Naive thymus-derived CD4-positive, alpha-beta T cell (primary cell): ENCODE measurements at regions not wholly inside any gene's neighbourhood (a gene's known extent, or its start where the extent isn't known, plus 50 kb on each side); places are given as distances from the start of the nearest gene placed in this dataset.

Experiments used
- ATAC-seq: fragments of 150-1000 bp; cut with Tn5 transposase; 2 replicates; pipeline ENCODE4 v1.10.0; 2021; ENCODE audit warnings: mild to moderate bottlenecking, moderate library complexity
- CTCF ChIA-PET: fragments of 350-600 bp; sonication (Branson Sonifier 250); formaldehyde crosslinking; loops from one replicate; lab custom pipeline; 2021; ENCODE audit warnings: antibody characterized with exemption; lab: Charles Lee
- POLR2A ChIA-PET: fragments of 350-600 bp; sonication (Branson Sonifier 250); formaldehyde crosslinking; loops from one replicate; lab custom pipeline; 2021; ENCODE audit warnings: antibody characterized with exemption, inconsistent platforms; lab: Charles Lee
- DNase-seq, 9 donors: peaks; one replicate each; pipeline versions ENCODE4 v3.0.0 to v3.0.0-alpha.2; 2020 to 2022; ENCODE audit warnings: mixed read lengths in 1 of 9
- H3K27ac ChIP-seq: one replicate; pipeline ENCODE4 v1.7.0; 2013; ENCODE audit warnings: mild to moderate bottlenecking, low read depth, low read length, moderate library complexity
- H3K27me3 ChIP-seq, 2 donors: one replicate each; pipeline ENCODE4 v1.7.0; 2013; ENCODE audit warnings: low read length in 2 of 2, mild to moderate bottlenecking in 2 of 2, moderate library complexity in 2 of 2; ENCODE audit not compliant: control insufficient read depth in 2 of 2, insufficient read depth in 2 of 2
- H3K36me3 ChIP-seq, 3 experiments: 1 replicate in 2 of 3; 2 replicates in 1 of 3; pipeline ENCODE4 v1.7.0; 2013; ENCODE audit warnings: low read length in 3 of 3, mild to moderate bottlenecking in 3 of 3, moderate library complexity in 1 of 3; ENCODE audit not compliant: insufficient read depth in 3 of 3, control insufficient read depth in 2 of 3
- H3K4me1 ChIP-seq, 2 donors: one replicate each; pipeline ENCODE4 v1.7.0; 2013; ENCODE audit warnings: low read length in 2 of 2, mild to moderate bottlenecking in 2 of 2, moderate library complexity in 1 of 2; ENCODE audit not compliant: control insufficient read depth in 2 of 2, insufficient read depth in 2 of 2
- H3K4me3 ChIP-seq: 2 replicates; pipeline ENCODE4 v1.7.0; 2013; ENCODE audit warnings: mild to moderate bottlenecking, low read length
- H3K9me3 ChIP-seq, 3 experiments: 1 replicate in 2 of 3; 2 replicates in 1 of 3; pipeline ENCODE4 v1.7.0; 2013; ENCODE audit warnings: low read length in 3 of 3; ENCODE audit not compliant: control insufficient read depth in 2 of 3
- H3K27ac Mint-ChIP-seq, 9 donors: one replicate each; pipeline ENCODE4 v1.8.0; 2020 to 2022; ENCODE audit warnings: mixed read lengths in 9 of 9, mild to moderate bottlenecking in 8 of 9, moderate library complexity in 5 of 9, inconsistent platforms in 2 of 9
- H3K27me3 Mint-ChIP-seq, 5 donors: one replicate each; pipeline ENCODE4 v1.8.0; 2021 to 2022; ENCODE audit warnings: mixed read lengths in 5 of 5, mild to moderate bottlenecking in 1 of 5
- H3K36me3 Mint-ChIP-seq, 5 donors: one replicate each; pipeline ENCODE4 v1.8.0; 2020 to 2022; ENCODE audit warnings: mixed read lengths in 5 of 5, mild to moderate bottlenecking in 3 of 5, inconsistent platforms in 1 of 5
- H3K4me1 Mint-ChIP-seq, 7 donors: one replicate each; pipeline ENCODE4 v1.8.0; 2020 to 2022; ENCODE audit warnings: mixed read lengths in 7 of 7, mild to moderate bottlenecking in 3 of 7, inconsistent platforms in 1 of 7
- H3K4me3 Mint-ChIP-seq, 10 donors: one replicate each; pipeline ENCODE4 v1.8.0; 2020 to 2022; ENCODE audit warnings: mild to moderate bottlenecking in 10 of 10, mixed read lengths in 10 of 10, moderate library complexity in 6 of 10, inconsistent platforms in 2 of 10
- H3K9me3 Mint-ChIP-seq, 11 donors: one replicate each; pipeline ENCODE4 v1.8.0; 2020 to 2022; ENCODE audit warnings: mixed read lengths in 11 of 11, mild to moderate bottlenecking in 4 of 11, inconsistent platforms in 1 of 11, moderate library complexity in 1 of 11
- intact Hi-C, 2 donors: fragments of 100-400 bp; cut with micrococcal nuclease; formaldehyde crosslinking; loops; one replicate each; pipeline ENCODE4 v1.15.1; 2023

- Histone ChIP-seq H3K4me3 (no peak overlapping the region), H3K27ac (no peak overlapping the region), H3K9me3 (no peaks in the 10 kb centered on the region), H3K4me1 (no peaks in the 10 kb centered on the region), H3K36me3 (peaks cover 0 to 32% (median 0%) of the 10 kb centered on the region in 3 experiments), H3K27me3 (no peaks in the 10 kb centered on the region)
- intact Hi-C loops = no loop called here
- ChIA-PET CTCF (interaction anchor here (0.8 kb wide), 1 partner anchor 102 kb away, joined by 3 read pairs; no protein-coding TSS in a partner anchor), POLR2A (no interaction called here)
- Mint-ChIP-seq H3K4me1 (peaks cover 0 to 7% (median 2%) of the 10 kb centered on the region in 7 donors), H3K27ac (no peak overlapping the region), H3K27me3 (no peaks in the 10 kb centered on the region), H3K9me3 (no peaks in the 10 kb centered on the region), H3K36me3 (peaks cover 0 to 66% (median 30%) of the 10 kb centered on the region in 5 donors), H3K4me3 (no peak overlapping the region)
- ATAC-seq (no peak), DNase-seq (no peak)
Measured at GRCh38 chr16:27724482-27725235, 174.7 kb downstream of the KATNIP start.

- Histone ChIP-seq H3K4me1 (no peaks in the 10 kb centered on the region), H3K27ac (no peak overlapping the region), H3K4me3 (no peak overlapping the region), H3K27me3 (no peaks in the 10 kb centered on the region), H3K9me3 (no peaks in the 10 kb centered on the region), H3K36me3 (peaks cover 0 to 32% (median 0%) of the 10 kb centered on the region in 3 experiments)
- intact Hi-C loops = no loop called here
- ATAC-seq (no peak), DNase-seq (no peak)
- CTCF ChIA-PET = interaction anchor here (0.8 kb wide), 1 partner anchor 103 kb away, joined by 3 read pairs; no protein-coding TSS in a partner anchor
- H3K4me3 Mint-ChIP-seq = no peak overlapping the region
- peak overlapping the region in 1 of 9 donors; percentile 41 for H3K27ac Mint-ChIP-seq
- peaks cover 0 to 60% (median 32%) of the 10 kb centered on the region in 5 donors for H3K36me3 Mint-ChIP-seq
- peaks cover 0 to 8% (median 3%) of the 10 kb centered on the region in 7 donors for H3K4me1 Mint-ChIP-seq
- POLR2A ChIA-PET = no interaction called here
- no peaks in the 10 kb centered on the region for H3K9me3 Mint-ChIP-seq
- no peaks in the 10 kb centered on the region for H3K27me3 Mint-ChIP-seq
Measured at GRCh38 chr16:27725236-27726000, 175.5 kb downstream of the KATNIP start.

GRCh38 chr16:27726621-27727261, 176.8 kb downstream of the KATNIP start:
- ChIA-PET CTCF (no interaction called here), POLR2A (no interaction called here)
- H3K27ac Mint-ChIP-seq = peak overlapping the region in 1 of 9 donors; percentile 66
- peaks cover 0 to 50% (median 28%) of the 10 kb centered on the region in 5 donors for H3K36me3 Mint-ChIP-seq
- H3K9me3 Mint-ChIP-seq = no peaks in the 10 kb centered on the region
- intact Hi-C loops = no loop called here
- Histone ChIP-seq H3K36me3 (peaks cover 0 to 32% (median 0%) of the 10 kb centered on the region in 3 experiments), H3K27ac (no peak overlapping the region), H3K4me1 (no peaks in the 10 kb centered on the region), H3K27me3 (no peaks in the 10 kb centered on the region), H3K4me3 (no peak overlapping the region), H3K9me3 (no peaks in the 10 kb centered on the region)
- H3K4me3 Mint-ChIP-seq = no peak overlapping the region
- peaks cover 0 to 8% (median 4%) of the 10 kb centered on the region in 7 donors for H3K4me1 Mint-ChIP-seq
- DNase-seq = no peak
- H3K27me3 Mint-ChIP-seq = no peaks in the 10 kb centered on the region
- ATAC-seq = no peak

- Mint-ChIP-seq H3K27me3 (no peaks in the 10 kb centered on the region), H3K4me3 (no peak overlapping the region), H3K27ac (no peak overlapping the region), H3K9me3 (no peaks in the 10 kb centered on the region), H3K4me1 (peaks cover 0 to 7% (median 4%) of the 10 kb centered on the region in 7 donors), H3K36me3 (peaks cover 0 to 42% (median 19%) of the 10 kb centered on the region in 5 donors)
- peaks cover 0 to 31% (median 0%) of the 10 kb centered on the region in 3 experiments for H3K36me3 ChIP-seq
- intact Hi-C loops = no loop called here
- no peaks in the 10 kb centered on the region for H3K27me3 ChIP-seq
- H3K27ac ChIP-seq = no peak overlapping the region
- DNase-seq (no peak), ATAC-seq (no peak)
- no peak overlapping the region for H3K4me3 ChIP-seq
- H3K4me1 ChIP-seq = no peaks in the 10 kb centered on the region
- CTCF ChIA-PET = no interaction called here
- POLR2A ChIA-PET = no interaction called here
- no peaks in the 10 kb centered on the region for H3K9me3 ChIP-seq
Measured at GRCh38 chr16:27727941-27728340, 178.0 kb downstream of the KATNIP start.

GRCh38 chr16:27728691-27729090, 178.7 kb downstream of the KATNIP start:
- Mint-ChIP-seq H3K4me3 (no peak overlapping the region), H3K27ac (no peak overlapping the region), H3K27me3 (no peaks in the 10 kb centered on the region), H3K36me3 (peaks cover 0 to 35% (median 19%) of the 10 kb centered on the region in 5 donors), H3K4me1 (peaks cover 0 to 6% (median 4%) of the 10 kb centered on the region in 7 donors), H3K9me3 (no peaks in the 10 kb centered on the region)
- Histone ChIP-seq H3K4me1 (no peaks in the 10 kb centered on the region), H3K27me3 (no peaks in the 10 kb centered on the region), H3K27ac (no peak overlapping the region), H3K36me3 (peaks cover 0 to 24% (median 0%) of the 10 kb centered on the region in 3 experiments), H3K4me3 (no peak overlapping the region), H3K9me3 (no peaks in the 10 kb centered on the region)
- no peak for DNase-seq
- no peak for ATAC-seq
- intact Hi-C loops = no loop called here
- ChIA-PET CTCF (no interaction called here), POLR2A (no interaction called here)

- no peak overlapping the region for H3K4me3 ChIP-seq
- peaks cover 0 to 24% (median 0%) of the 10 kb centered on the region in 3 experiments for H3K36me3 ChIP-seq
- no peaks in the 10 kb centered on the region for H3K27me3 ChIP-seq
- H3K27ac ChIP-seq = no peak overlapping the region
- Mint-ChIP-seq H3K36me3 (peaks cover 0 to 32% (median 15%) of the 10 kb centered on the region in 5 donors), H3K4me3 (no peak overlapping the region), H3K27ac (peak overlapping the region in 1 of 9 donors; percentile 65), H3K4me1 (peaks cover 0 to 6% (median 4%) of the 10 kb centered on the region in 7 donors), H3K27me3 (no peaks in the 10 kb centered on the region), H3K9me3 (no peaks in the 10 kb centered on the region)
- ATAC-seq = peak; percentile 47
- intact Hi-C loops = no loop called here
- ChIA-PET POLR2A (no interaction called here), CTCF (no interaction called here)
- no peaks in the 10 kb centered on the region for H3K4me1 ChIP-seq
- no peak for DNase-seq
- no peaks in the 10 kb centered on the region for H3K9me3 ChIP-seq
Measured at GRCh38 chr16:27729516-27730304, 179.8 kb downstream of the KATNIP start.
